ENCODE measurements at regions not wholly inside any gene's neighbourhood (a gene's known extent, or its start where the extent isn't known, plus 50 kb on each side); places are given as distances from the start of the nearest gene placed in this dataset.
"Not testable (repeated sequence)": the region's sequence is repeated elsewhere in the genome, so short reads cannot be mapped to it uniquely, and the experiment has no call there.

GRCh38 chr14:106513302-106513701 is 986.9 kb downstream of the TMEM121 start:
- no peak for TF ChIP-seq CTCF (IDR thresholded peaks at IDR 0.05)
- no peak overlapping the region for H3K4me3 Mint-ChIP-seq
- H3K27me3 Mint-ChIP-seq (ENCODE audit: low read depth, poor library complexity): peaks cover 3% of the 10 kb centered on the region
- peaks cover 100% of the 10 kb centered on the region for H3K9me3 Mint-ChIP-seq
- no peak overlapping the region for H3K27ac Mint-ChIP-seq
- no peaks in the 10 kb centered on the region for H3K36me3 Mint-ChIP-seq (ENCODE audit: low read depth)
- no peaks in the 10 kb centered on the region for H3K4me1 Mint-ChIP-seq
- DNase-seq: no peak

GRCh38 chr14:106518054-106518943 is 991.9 kb downstream of the TMEM121 start:
- Mint-ChIP-seq H3K27me3 (ENCODE audit: low read depth, poor library complexity) (no peaks in the 10 kb centered on the region), H3K36me3 (ENCODE audit: low read depth) (no peaks in the 10 kb centered on the region), H3K27ac (no peak overlapping the region), H3K4me1 (no peaks in the 10 kb centered on the region), H3K4me3 (no peak overlapping the region), H3K9me3 (peaks cover 97% of the 10 kb centered on the region)
- no peak for TF ChIP-seq CTCF (IDR thresholded peaks at IDR 0.05)
- no peak for DNase-seq

- H3K4me3 Mint-ChIP-seq; H3K4me1 Mint-ChIP-seq; DNase-seq; H3K27me3 Mint-ChIP-seq (ENCODE audit: low read depth, poor library complexity); H3K27ac Mint-ChIP-seq; H3K36me3 Mint-ChIP-seq (ENCODE audit: low read depth): not testable (repeated sequence)
- H3K9me3 Mint-ChIP-seq: peaks cover 92% of the 10 kb centered on the region
Observed at GRCh38 chr14:106522118-106522517, 995.7 kb downstream of the TMEM121 start.

GRCh38 chr14:106522990-106523389 is 996.6 kb downstream of the TMEM121 start:
- Mint-ChIP-seq H3K4me3 (no peak overlapping the region), H3K27me3 (ENCODE audit: low read depth, poor library complexity) (no peaks in the 10 kb centered on the region), H3K27ac (no peak overlapping the region), H3K4me1 (no peaks in the 10 kb centered on the region), H3K36me3 (ENCODE audit: low read depth) (no peaks in the 10 kb centered on the region), H3K9me3 (peaks cover 90% of the 10 kb centered on the region)
- TF ChIP-seq CTCF (IDR thresholded peaks at IDR 0.05): no peak
- DNase-seq: no peak

GRCh38 chr14:106528717-106529116 is 1002.3 kb downstream of the TMEM121 start:
- Mint-ChIP-seq H3K9me3 (peaks cover 85% of the 10 kb centered on the region), H3K27me3 (ENCODE audit: low read depth, poor library complexity) (no peaks in the 10 kb centered on the region), H3K36me3 (ENCODE audit: low read depth) (no peaks in the 10 kb centered on the region), H3K27ac (no peak overlapping the region), H3K4me3 (no peak overlapping the region), H3K4me1 (no peaks in the 10 kb centered on the region)
- no peak for DNase-seq
- no peak for TF ChIP-seq CTCF (IDR thresholded peaks at IDR 0.05)

- Mint-ChIP-seq H3K27ac (no peak overlapping the region), H3K4me3 (no peak overlapping the region), H3K27me3 (ENCODE audit: low read depth, poor library complexity) (no peaks in the 10 kb centered on the region), H3K36me3 (ENCODE audit: low read depth) (no peaks in the 10 kb centered on the region), H3K9me3 (peaks cover 85% of the 10 kb centered on the region), H3K4me1 (no peaks in the 10 kb centered on the region)
- DNase-seq: no peak
- no peak for TF ChIP-seq CTCF (IDR thresholded peaks at IDR 0.05)
Observed at GRCh38 chr14:106530031-106530422, 1003.6 kb downstream of the TMEM121 start.
